SK-N-SH (cell line): ENCODE measurements at regions not wholly inside any gene's neighbourhood (a gene's known extent, or its start where the extent isn't known, plus 50 kb on each side); places are given as distances from the start of the nearest gene placed in this dataset.

ENCODE experiments used
- CTCF ChIA-PET: fragments of 300-600, 350-600 bp; formaldehyde crosslinking; extraction: SDS; loops from one replicate; lab custom pipeline; 2021; lab: Yijun Ruan, JAX
- POLR2A ChIA-PET: fragments of 350-600 bp; sonication (Branson Sonifier 250); formaldehyde crosslinking; extraction: SDS; loops from one replicate; lab custom pipeline; 2020; ENCODE audit warnings: antibody characterized with exemption, inconsistent platforms; lab: Yijun Ruan, JAX
- DNase-seq: peaks from one replicate; pipeline ENCODE4 v3.0.0; 2012
- H2AFZ ChIP-seq: fragments of 200-600 bp; sonication (generic); 2 replicates; pipeline ENCODE4 v1.8.1; 2016; ENCODE audit warnings: antibody characterized with exemption, mild to moderate bottlenecking, low read depth
- H3F3A ChIP-seq: fragments of 200-600 bp; sonication (generic); replicated peaks from 2 replicates; pipeline ENCODE3; 2016; ENCODE audit warnings: antibody characterized with exemption, mild to moderate bottlenecking; ENCODE audit not compliant: insufficient read depth
- H3K27ac ChIP-seq, 2 experiments: fragments of 200-500 bp in 1 of 2; fragments of 200-600 bp in 1 of 2; sonication (Bioruptor generic) in 1 of 2; sonication (generic), shearing (Covaris generic) in 1 of 2; 2 replicates each; pipeline versions ENCODE4 v1.5.1 to v1.6.1; 2014 to 2016; ENCODE audit warnings: low read depth in 2 of 2, inconsistent platforms in 1 of 2, low read length in 1 of 2, mild to moderate bottlenecking in 1 of 2, mixed read lengths in 1 of 2
- H3K27me3 ChIP-seq: fragments of 200-600 bp; sonication (generic), shearing (Covaris generic); 2 replicates; pipeline ENCODE4 v1.6.1; 2016; ENCODE audit warnings: mixed run types; ENCODE audit not compliant: insufficient read depth
- H3K36me3 ChIP-seq, 2 experiments: fragments of 200-500 bp in 1 of 2; fragments of 200-600 bp in 1 of 2; sonication (Bioruptor generic) in 1 of 2; sonication (generic) in 1 of 2; replicated peaks in 1 of 2; 2 replicates each; pipeline versions ENCODE3 to v1.5.1; 2014 to 2016; ENCODE audit warnings: low read length in 1 of 2, mild to moderate bottlenecking in 1 of 2; ENCODE audit not compliant: insufficient read depth in 2 of 2, control insufficient read depth in 1 of 2
- H3K4me1 ChIP-seq, 2 experiments: fragments of 200-500 bp in 1 of 2; fragments of 200-600 bp in 1 of 2; sonication (Bioruptor generic) in 1 of 2; sonication (generic), shearing (Covaris generic) in 1 of 2; 2 replicates each; pipeline versions ENCODE4 v1.5.1 to v1.6.1; 2014 to 2016; ENCODE audit warnings: low read depth in 1 of 2, low read length in 1 of 2, mixed run types in 1 of 2; ENCODE audit not compliant: insufficient read depth in 2 of 2, control insufficient read depth in 1 of 2
- H3K4me2 ChIP-seq: fragments of 200-600 bp; sonication (generic), shearing (Covaris generic); 2 replicates; pipeline ENCODE4 v1.6.1; 2017; ENCODE audit warnings: mixed run types
- H3K4me3 ChIP-seq, 2 experiments: fragments of 200-500 bp in 1 of 2; fragments of 200-600 bp in 1 of 2; sonication (Bioruptor generic) in 1 of 2; sonication (generic), shearing (Covaris generic) in 1 of 2; 2 replicates each; pipeline versions ENCODE4 v1.5.1 to v1.8.1; 2014 to 2016; ENCODE audit warnings: low read depth in 2 of 2, inconsistent platforms in 1 of 2, low read length in 1 of 2, mild to moderate bottlenecking in 1 of 2, mixed read lengths in 1 of 2, moderate library complexity in 1 of 2
- H3K79me2 ChIP-seq: fragments of 200-600 bp; sonication (generic); 2 replicates; pipeline ENCODE4 v1.8.1; 2017; ENCODE audit warnings: mild to moderate bottlenecking; ENCODE audit not compliant: insufficient read depth
- H3K9ac ChIP-seq: fragments of 200-600 bp; sonication (generic); 2 replicates; pipeline ENCODE4 v1.6.1; 2017; ENCODE audit warnings: mixed run types
- H3K9me2 ChIP-seq: fragments of 200-600 bp; sonication (generic); 2 replicates; pipeline ENCODE4 v1.6.1; 2017; ENCODE audit warnings: mixed run types
- H3K9me3 ChIP-seq: fragments of 200-600 bp; sonication (generic); 2 replicates; pipeline ENCODE4 v1.6.1; 2017; ENCODE audit warnings: mixed run types, mild to moderate bottlenecking, moderate library complexity
- H4K20me1 ChIP-seq: fragments of 200-600 bp; sonication (generic); 2 replicates; pipeline ENCODE4 v1.6.1; 2017; ENCODE audit warnings: mild to moderate bottlenecking, mixed run types; ENCODE audit not compliant: insufficient read depth
- CHD2 ChIP-seq: fragments of 150-350 bp; IDR thresholded peaks from 2 replicates; pipeline ENCODE4 v1.6.1; 2018; ENCODE audit warnings: low read length; ENCODE audit not compliant: partially characterized antibody
- ELF1 ChIP-seq: IDR thresholded peaks from 2 replicates; pipeline ENCODE4 v1.4.0; 2012
- EP300 ChIP-seq, 2 experiments: IDR thresholded peaks; 2 replicates each; pipeline versions ENCODE4 v1.4.0 to v1.6.1; 2012; ENCODE audit warnings: borderline replicate concordance in 1 of 2, low read depth in 1 of 2, low read length in 1 of 2
- EZH2phosphoT487 ChIP-seq: fragments of 200-600 bp; sonication (generic); IDR thresholded peaks from 2 replicates; pipeline ENCODE4 v1.6.1; 2017; ENCODE audit warnings: low read depth, mixed run types, mild to moderate bottlenecking, antibody characterized with exemption, moderate library complexity, borderline replicate concordance
- FOSL2 ChIP-seq: IDR thresholded peaks from 2 replicates; pipeline ENCODE4 v1.4.0; 2012; ENCODE audit warnings: low read depth, mild to moderate bottlenecking, moderate library complexity, borderline replicate concordance
- FOXJ3 ChIP-seq: sonication (generic); formaldehyde crosslinking; IDR thresholded peaks from 2 replicates; pipeline ENCODE4 v1.5.1; 2020; ENCODE audit warnings: mild to moderate bottlenecking, missing genetic modification reagents
- GABPA ChIP-seq: IDR thresholded peaks from 2 replicates; pipeline ENCODE4 v1.4.0; 2012; ENCODE audit warnings: low read depth, mild to moderate bottlenecking
- GATA2 ChIP-seq: sonication (generic); formaldehyde crosslinking; IDR thresholded peaks from 2 replicates; pipeline ENCODE4 v1.5.0; 2020; ENCODE audit warnings: mild to moderate bottlenecking, missing genetic modification reagents
- IRF3 ChIP-seq: fragments of 150-350 bp; IDR thresholded peaks from 2 replicates; pipeline ENCODE4 v1.6.1; 2016; ENCODE audit warnings: mild to moderate bottlenecking, low read depth, low read length
- JUND ChIP-seq: IDR thresholded peaks from 2 replicates; pipeline ENCODE4 v1.4.0; 2012
- MAX ChIP-seq: IDR thresholded peaks from 2 replicates; pipeline ENCODE4 v1.4.0; 2012; ENCODE audit warnings: low read depth
- NFIC ChIP-seq: IDR thresholded peaks from 2 replicates; pipeline ENCODE4 v1.4.0; 2012; ENCODE audit warnings: borderline replicate concordance
- NRF1 ChIP-seq: IDR thresholded peaks from 2 replicates; pipeline ENCODE4 v1.6.1; 2012; ENCODE audit warnings: low read depth, mild to moderate bottlenecking, low read length
- RAD21 ChIP-seq: IDR thresholded peaks from 2 replicates; pipeline ENCODE4 v1.6.1; 2012; ENCODE audit warnings: mild to moderate bottlenecking, low read length
- RCOR1 ChIP-seq: fragments of 150-350 bp; IDR thresholded peaks from 2 replicates; pipeline ENCODE4 v1.6.1; 2017; ENCODE audit warnings: antibody characterized with exemption, low read length
- RXRA ChIP-seq: IDR thresholded peaks from 2 replicates; pipeline ENCODE4 v1.4.0; 2012; ENCODE audit warnings: low read depth, mild to moderate bottlenecking, borderline replicate concordance
- SIN3A ChIP-seq: IDR thresholded peaks from 2 replicates; pipeline ENCODE4 v1.6.1; 2012; ENCODE audit warnings: low read depth, mild to moderate bottlenecking, low read length, moderate library complexity, borderline replicate concordance
- SMC3 ChIP-seq: IDR thresholded peaks from 2 replicates; pipeline ENCODE4 v1.6.1; 2012; ENCODE audit warnings: low read depth, low read length, improper control_type of control experiment
- TAF1 ChIP-seq: IDR thresholded peaks from 2 replicates; pipeline ENCODE4 v1.6.1; 2012; ENCODE audit warnings: low read depth, mild to moderate bottlenecking, low read length, moderate library complexity, borderline replicate concordance
- TEAD4 ChIP-seq: IDR thresholded peaks from 2 replicates; pipeline ENCODE4 v1.4.0; 2012; ENCODE audit warnings: mild to moderate bottlenecking, borderline replicate concordance; ENCODE audit not compliant: insufficient read depth
- YY1 ChIP-seq: IDR thresholded peaks from 2 replicates; pipeline ENCODE4 v1.4.0; 2012; ENCODE audit warnings: low read depth, mild to moderate bottlenecking
- WGBS: methylation state at CpG from one replicate; pipeline ENCODE4 v1.1.6; 2017; ENCODE audit warnings: low lambda C conversion rate; 5-methylcytosine and 5-hydroxymethylcytosine counted together
- TF ChIP-seq, protein P1 (sequence below): IDR thresholded peaks from 2 replicates; pipeline ENCODE4 v1.6.1; 2012; ENCODE audit warnings: mild to moderate bottlenecking, low read depth, low read length, moderate library complexity
- TF ChIP-seq, protein P2 (sequence below): fragments of 150-350 bp; IDR thresholded peaks from 2 replicates; pipeline ENCODE4 v1.6.1; 2017; ENCODE audit warnings: antibody characterized with exemption, low read length, low read depth, borderline replicate concordance

GRCh38 chr16:80142281-80142680 is 398.5 kb upstream of the DYNLRB2 start:
- no peaks in the 10 kb centered on the region for H3K36me3 ChIP-seq
- H3K4me3 ChIP-seq: no peak overlapping the region
- H3K9ac ChIP-seq: no peak overlapping the region
- no peak for TF ChIP-seq EZH2phosphoT487
- TF ChIP-seq SIN3A: no peak
- no peak for TF ChIP-seq NFIC
- no peak for TF ChIP-seq FOXJ3
- TF ChIP-seq IRF3: no peak
- TF ChIP-seq, protein P1, sequence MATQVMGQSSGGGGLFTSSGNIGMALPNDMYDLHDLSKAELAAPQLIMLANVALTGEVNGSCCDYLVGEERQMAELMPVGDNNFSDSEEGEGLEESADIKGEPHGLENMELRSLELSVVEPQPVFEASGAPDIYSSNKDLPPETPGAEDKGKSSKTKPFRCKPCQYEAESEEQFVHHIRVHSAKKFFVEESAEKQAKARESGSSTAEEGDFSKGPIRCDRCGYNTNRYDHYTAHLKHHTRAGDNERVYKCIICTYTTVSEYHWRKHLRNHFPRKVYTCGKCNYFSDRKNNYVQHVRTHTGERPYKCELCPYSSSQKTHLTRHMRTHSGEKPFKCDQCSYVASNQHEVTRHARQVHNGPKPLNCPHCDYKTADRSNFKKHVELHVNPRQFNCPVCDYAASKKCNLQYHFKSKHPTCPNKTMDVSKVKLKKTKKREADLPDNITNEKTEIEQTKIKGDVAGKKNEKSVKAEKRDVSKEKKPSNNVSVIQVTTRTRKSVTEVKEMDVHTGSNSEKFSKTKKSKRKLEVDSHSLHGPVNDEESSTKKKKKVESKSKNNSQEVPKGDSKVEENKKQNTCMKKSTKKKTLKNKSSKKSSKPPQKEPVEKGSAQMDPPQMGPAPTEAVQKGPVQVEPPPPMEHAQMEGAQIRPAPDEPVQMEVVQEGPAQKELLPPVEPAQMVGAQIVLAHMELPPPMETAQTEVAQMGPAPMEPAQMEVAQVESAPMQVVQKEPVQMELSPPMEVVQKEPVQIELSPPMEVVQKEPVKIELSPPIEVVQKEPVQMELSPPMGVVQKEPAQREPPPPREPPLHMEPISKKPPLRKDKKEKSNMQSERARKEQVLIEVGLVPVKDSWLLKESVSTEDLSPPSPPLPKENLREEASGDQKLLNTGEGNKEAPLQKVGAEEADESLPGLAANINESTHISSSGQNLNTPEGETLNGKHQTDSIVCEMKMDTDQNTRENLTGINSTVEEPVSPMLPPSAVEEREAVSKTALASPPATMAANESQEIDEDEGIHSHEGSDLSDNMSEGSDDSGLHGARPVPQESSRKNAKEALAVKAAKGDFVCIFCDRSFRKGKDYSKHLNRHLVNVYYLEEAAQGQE: no peak
- no peak for TF ChIP-seq TAF1
- no peak for TF ChIP-seq GATA2 (CRISPR knock-in tag)
- TF ChIP-seq ELF1: no peak
- no peak for TF ChIP-seq RCOR1
- TF ChIP-seq JUND: no peak
- TF ChIP-seq SMC3: no peak
- no peak for TF ChIP-seq RAD21
- TF ChIP-seq YY1: no peak
- no peak for TF ChIP-seq MAX
- WGBS: 25% methylated on average over 6 of the region's 6 CpGs
- POLR2A ChIA-PET: no interaction called here
- H3K27me3 ChIP-seq: no peaks in the 10 kb centered on the region
- no peaks in the 10 kb centered on the region for H3K4me1 ChIP-seq
- no peaks in the 10 kb centered on the region for H3K9me2 ChIP-seq
- no peak for DNase-seq
- H2AFZ ChIP-seq: no peak overlapping the region
- no peak overlapping the region for H3K4me2 ChIP-seq
- H3K79me2 ChIP-seq: no peaks in the 10 kb centered on the region
- no peaks in the 10 kb centered on the region for H3K9me3 ChIP-seq
- CTCF ChIA-PET: interaction anchor here (0.9 kb wide), 1 partner anchor 20 kb away, joined by 3 read pairs; no protein-coding TSS in a partner anchor
- no peaks in the 10 kb centered on the region for H3F3A ChIP-seq
- H4K20me1 ChIP-seq: no peaks in the 10 kb centered on the region
- H3K27ac ChIP-seq: no peak overlapping the region

GRCh38 chr16:80129791-80130190 is 411.0 kb upstream of the DYNLRB2 start:
- Histone ChIP-seq H3K79me2 (no peaks in the 10 kb centered on the region), H3F3A (no peaks in the 10 kb centered on the region), H3K27ac (no peak overlapping the region), H3K9me3 (no peaks in the 10 kb centered on the region), H3K4me3 (no peak overlapping the region), H2AFZ (no peak overlapping the region), H4K20me1 (no peaks in the 10 kb centered on the region), H3K9me2 (no peaks in the 10 kb centered on the region), H3K27me3 (no peaks in the 10 kb centered on the region), H3K9ac (no peak overlapping the region), H3K4me1 (no peaks in the 10 kb centered on the region), H3K4me2 (no peak overlapping the region), H3K36me3 (no peaks in the 10 kb centered on the region)
- ChIA-PET CTCF (no interaction called here), POLR2A (no interaction called here)
- no peak for DNase-seq
- 44% methylated on average over 4 of the region's 4 CpGs for WGBS
- no peak for TF ChIP-seq MAX
- no peak for TF ChIP-seq NFIC
- TF ChIP-seq GABPA: no peak
- TF ChIP-seq, protein P2, sequence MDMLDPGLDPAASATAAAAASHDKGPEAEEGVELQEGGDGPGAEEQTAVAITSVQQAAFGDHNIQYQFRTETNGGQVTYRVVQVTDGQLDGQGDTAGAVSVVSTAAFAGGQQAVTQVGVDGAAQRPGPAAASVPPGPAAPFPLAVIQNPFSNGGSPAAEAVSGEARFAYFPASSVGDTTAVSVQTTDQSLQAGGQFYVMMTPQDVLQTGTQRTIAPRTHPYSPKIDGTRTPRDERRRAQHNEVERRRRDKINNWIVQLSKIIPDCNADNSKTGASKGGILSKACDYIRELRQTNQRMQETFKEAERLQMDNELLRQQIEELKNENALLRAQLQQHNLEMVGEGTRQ: no peak
- no peak for TF ChIP-seq SMC3
- no peak for TF ChIP-seq FOSL2
- no peak for TF ChIP-seq EP300 (IDR thresholded peaks at IDR 0.05; ENCODE audit: borderline replicate concordance in 1 of 2, low read depth in 1 of 2, low read length in 1 of 2)
- TF ChIP-seq FOXJ3: no peak
- TF ChIP-seq RXRA: no peak
- TF ChIP-seq JUND: no peak
- no peak for TF ChIP-seq RAD21
- no peak for TF ChIP-seq NRF1
- TF ChIP-seq TEAD4: no peak
- TF ChIP-seq CHD2: no peak
